ENCODE measurements at regions not wholly inside any gene's neighbourhood (a gene's known extent, or its start where the extent isn't known, plus 50 kb on each side); places are given as distances from the start of the nearest gene placed in this dataset.

- CTCF ChIA-PET, result no interaction called here
- Histone ChIP-seq H3K4me1 (ENCODE audit: insufficient read depth, low read length) (no peaks in the 10 kb centered on the region), H3K27ac (ENCODE audit: low read depth, low read length) (no peak overlapping the region), H3K9me3 (ENCODE audit: low read length) (no peaks in the 10 kb centered on the region), H3K27me3 (ENCODE audit: insufficient read depth, low read length, poor library complexity, severe bottlenecking) (no peaks in the 10 kb centered on the region), H3K36me3 (ENCODE audit: insufficient read depth, low read length) (no peaks in the 10 kb centered on the region), H3K4me3 (ENCODE audit: low read length) (no peak overlapping the region)
- no peaks in the 10 kb centered on the region for H3K4me1 Mint-ChIP-seq
- no peak overlapping the region for H3K4me3 Mint-ChIP-seq
- H3K27ac Mint-ChIP-seq, result no peak overlapping the region
- H3K9me3 Mint-ChIP-seq, result peaks cover 0 to 2% (median 0%) of the 10 kb centered on the region in 5 donors
- POLR2A ChIA-PET, result no interaction called here
- no peaks in the 10 kb centered on the region for H3K27me3 Mint-ChIP-seq
- no peaks in the 10 kb centered on the region for H3K36me3 Mint-ChIP-seq
- DNase-seq, result no peak
These were observed 316.7 kb upstream of the SLC7A11 start for GRCh38 chr4:138558886-138559285.

- H3K9me3 ChIP-seq (ENCODE audit: low read length), result no peaks in the 10 kb centered on the region
- H3K36me3 ChIP-seq (ENCODE audit: insufficient read depth, low read length), result no peaks in the 10 kb centered on the region
- H3K4me3 ChIP-seq (ENCODE audit: low read length), result no peak overlapping the region
- ChIA-PET POLR2A (no interaction called here), CTCF (no interaction called here)
- H3K4me1 ChIP-seq (ENCODE audit: insufficient read depth, low read length), result no peaks in the 10 kb centered on the region
- no peak overlapping the region for H3K4me3 Mint-ChIP-seq
- H3K27me3 ChIP-seq (ENCODE audit: insufficient read depth, low read length, poor library complexity, severe bottlenecking), result no peaks in the 10 kb centered on the region
- peaks cover 0 to 7% (median 2%) of the 10 kb centered on the region in 5 donors for H3K9me3 Mint-ChIP-seq
- no peaks in the 10 kb centered on the region for H3K36me3 Mint-ChIP-seq
- DNase-seq, result no peak
- no peak overlapping the region for H3K27ac Mint-ChIP-seq
- H3K4me1 Mint-ChIP-seq, result no peaks in the 10 kb centered on the region
- H3K27me3 Mint-ChIP-seq, result no peaks in the 10 kb centered on the region
- H3K27ac ChIP-seq (ENCODE audit: low read depth, low read length), result no peak overlapping the region
These were observed 313.4 kb upstream of the SLC7A11 start for GRCh38 chr4:138555584-138555983.

- Histone ChIP-seq H3K4me3 (ENCODE audit: low read length) (no peak overlapping the region), H3K27ac (ENCODE audit: low read depth, low read length) (no peak overlapping the region), H3K27me3 (ENCODE audit: insufficient read depth, low read length, poor library complexity, severe bottlenecking) (no peaks in the 10 kb centered on the region), H3K36me3 (ENCODE audit: insufficient read depth, low read length) (no peaks in the 10 kb centered on the region), H3K9me3 (ENCODE audit: low read length) (no peaks in the 10 kb centered on the region), H3K4me1 (ENCODE audit: insufficient read depth, low read length) (no peaks in the 10 kb centered on the region)
- Mint-ChIP-seq H3K27me3 (no peaks in the 10 kb centered on the region), H3K27ac (no peak overlapping the region), H3K36me3 (no peaks in the 10 kb centered on the region), H3K9me3 (peaks cover 0 to 7% (median 2%) of the 10 kb centered on the region in 5 donors), H3K4me1 (no peaks in the 10 kb centered on the region), H3K4me3 (no peak overlapping the region)
- ChIA-PET POLR2A (no interaction called here), CTCF (no interaction called here)
- DNase-seq, result no peak
These were observed 313.0 kb upstream of the SLC7A11 start for GRCh38 chr4:138555108-138555507.

GRCh38 chr4:138553001-138553845, 311.1 kb upstream of the SLC7A11 start:
- H3K36me3 Mint-ChIP-seq, result no peaks in the 10 kb centered on the region
- no peaks in the 10 kb centered on the region for H3K4me1 Mint-ChIP-seq
- CTCF ChIA-PET, result no interaction called here
- no peak overlapping the region for H3K27ac Mint-ChIP-seq
- H3K4me1 ChIP-seq (ENCODE audit: insufficient read depth, low read length), result no peaks in the 10 kb centered on the region
- no peaks in the 10 kb centered on the region for H3K27me3 ChIP-seq (ENCODE audit: insufficient read depth, low read length, poor library complexity, severe bottlenecking)
- no peaks in the 10 kb centered on the region for H3K9me3 ChIP-seq (ENCODE audit: low read length)
- H3K4me3 ChIP-seq (ENCODE audit: low read length), result no peak overlapping the region
- no peak for DNase-seq
- H3K36me3 ChIP-seq (ENCODE audit: insufficient read depth, low read length), result no peaks in the 10 kb centered on the region
- no peak overlapping the region for H3K27ac ChIP-seq (ENCODE audit: low read depth, low read length)
- peaks cover 0 to 7% (median 2%) of the 10 kb centered on the region in 5 donors for H3K9me3 Mint-ChIP-seq
- H3K4me3 Mint-ChIP-seq, result no peak overlapping the region
- H3K27me3 Mint-ChIP-seq, result no peaks in the 10 kb centered on the region
- POLR2A ChIA-PET, result no interaction called here

- Histone ChIP-seq H3K4me3 (ENCODE audit: low read length) (no peak overlapping the region), H3K27ac (ENCODE audit: low read depth, low read length) (no peak overlapping the region), H3K4me1 (ENCODE audit: insufficient read depth, low read length) (no peaks in the 10 kb centered on the region), H3K36me3 (ENCODE audit: insufficient read depth, low read length) (no peaks in the 10 kb centered on the region), H3K9me3 (ENCODE audit: low read length) (no peaks in the 10 kb centered on the region), H3K27me3 (ENCODE audit: insufficient read depth, low read length, poor library complexity, severe bottlenecking) (no peaks in the 10 kb centered on the region)
- Mint-ChIP-seq H3K4me3 (no peak overlapping the region), H3K27me3 (no peaks in the 10 kb centered on the region), H3K9me3 (peaks cover 4 to 27% (median 9%) of the 10 kb centered on the region in 5 donors), H3K4me1 (no peaks in the 10 kb centered on the region), H3K27ac (no peak overlapping the region), H3K36me3 (peaks cover 0 to 2% (median 0%) of the 10 kb centered on the region in 3 donors)
- CTCF ChIA-PET, result no interaction called here
- no peak for DNase-seq
- POLR2A ChIA-PET, result no interaction called here
These were observed 300.1 kb upstream of the SLC7A11 start for GRCh38 chr4:138542191-138542776.

GRCh38 chr4:138540056-138540800, 298.1 kb upstream of the SLC7A11 start:
- CTCF ChIA-PET, result no interaction called here
- H3K4me1 Mint-ChIP-seq, result no peaks in the 10 kb centered on the region
- no peak overlapping the region for H3K4me3 ChIP-seq (ENCODE audit: low read length)
- peaks cover 0 to 2% (median 0%) of the 10 kb centered on the region in 3 donors for H3K36me3 Mint-ChIP-seq
- no peak overlapping the region for H3K4me3 Mint-ChIP-seq
- H3K9me3 Mint-ChIP-seq, result peaks cover 3 to 14% (median 8%) of the 10 kb centered on the region in 5 donors
- no peaks in the 10 kb centered on the region for H3K27me3 ChIP-seq (ENCODE audit: insufficient read depth, low read length, poor library complexity, severe bottlenecking)
- no peaks in the 10 kb centered on the region for H3K27me3 Mint-ChIP-seq
- POLR2A ChIA-PET, result no interaction called here
- H3K27ac ChIP-seq (ENCODE audit: low read depth, low read length), result no peak overlapping the region
- no peak for DNase-seq
- no peak overlapping the region for H3K27ac Mint-ChIP-seq
- H3K36me3 ChIP-seq (ENCODE audit: insufficient read depth, low read length), result no peaks in the 10 kb centered on the region
- no peaks in the 10 kb centered on the region for H3K4me1 ChIP-seq (ENCODE audit: insufficient read depth, low read length)
- no peaks in the 10 kb centered on the region for H3K9me3 ChIP-seq (ENCODE audit: low read length)

GRCh38 chr4:138538743-138539142, 296.6 kb upstream of the SLC7A11 start:
- no peak for DNase-seq
- CTCF ChIA-PET, result interaction anchor here (1.2 kb wide), 1 partner anchor 10 kb away, joined by 3 read pairs; no protein-coding TSS in a partner anchor
- H3K36me3 ChIP-seq (ENCODE audit: insufficient read depth, low read length), result no peaks in the 10 kb centered on the region
- H3K9me3 ChIP-seq (ENCODE audit: low read length), result no peaks in the 10 kb centered on the region
- H3K27ac ChIP-seq (ENCODE audit: low read depth, low read length), result no peak overlapping the region
- no peaks in the 10 kb centered on the region for H3K27me3 ChIP-seq (ENCODE audit: insufficient read depth, low read length, poor library complexity, severe bottlenecking)
- no peak overlapping the region for H3K4me3 ChIP-seq (ENCODE audit: low read length)
- Mint-ChIP-seq H3K36me3 (no peaks in the 10 kb centered on the region), H3K9me3 (peaks cover 4 to 12% (median 11%) of the 10 kb centered on the region in 5 donors), H3K4me1 (no peaks in the 10 kb centered on the region), H3K4me3 (no peak overlapping the region), H3K27me3 (no peaks in the 10 kb centered on the region), H3K27ac (no peak overlapping the region)
- no peaks in the 10 kb centered on the region for H3K4me1 ChIP-seq (ENCODE audit: insufficient read depth, low read length)
- POLR2A ChIA-PET, result no interaction called here

Measured in CD8-positive, alpha-beta memory T cell (primary cell).